NT2/D1 (cell line): ENCODE measurements at regions not wholly inside any gene's neighbourhood (a gene's known extent, or its start where the extent isn't known, plus 50 kb on each side); places are given as distances from the start of the nearest gene placed in this dataset.

Experiments used
- DNase-seq: peaks from one replicate; pipeline ENCODE4 v3.0.0-alpha.2; 2011; ENCODE audit warnings: low read depth, low spot score
- H3K27me3 ChIP-seq: 2 replicates; pipeline ENCODE4 v1.6.0; 2011; ENCODE audit warnings: mild to moderate bottlenecking; ENCODE audit not compliant: insufficient read length, insufficient read depth
- H3K36me3 ChIP-seq: 2 replicates; pipeline ENCODE4 v1.6.1; 2011; ENCODE audit warnings: mild to moderate bottlenecking, low read length, mixed read lengths; ENCODE audit not compliant: insufficient read depth, insufficient read length
- H3K4me1 ChIP-seq: 2 replicates; pipeline ENCODE4 v1.5.1; 2011; ENCODE audit not compliant: insufficient read depth, insufficient read length
- H3K4me3 ChIP-seq: 2 replicates; pipeline ENCODE4 v1.5.1; 2011; ENCODE audit warnings: low read depth; ENCODE audit not compliant: insufficient read length
- H3K9ac ChIP-seq: 2 replicates; pipeline ENCODE4 v1.6.0; 2011; ENCODE audit warnings: low read depth; ENCODE audit not compliant: insufficient read length
- H3K9me3 ChIP-seq: 2 replicates; pipeline ENCODE4 v1.5.1; 2011; ENCODE audit warnings: mild to moderate bottlenecking, low read length; ENCODE audit not compliant: insufficient read depth
- SUZ12 ChIP-seq: IDR thresholded peaks from 2 replicates; pipeline ENCODE4 v1.6.1; 2011; ENCODE audit not compliant: insufficient read length, insufficient read depth; ENCODE audit errors: extremely low read depth
- YY1 ChIP-seq: IDR thresholded peaks from 2 replicates; pipeline ENCODE4 v1.6.1; 2011; ENCODE audit not compliant: insufficient read length, insufficient read depth
- ZNF274 ChIP-seq: IDR thresholded peaks from 2 replicates; pipeline ENCODE4 v1.6.1; 2011; ENCODE audit warnings: mild to moderate bottlenecking, low read depth, low read length

- DNase-seq, result no peak
- H3K27me3 ChIP-seq, result no peaks in the 10 kb centered on the region
- H3K9ac ChIP-seq, result no peak overlapping the region
- no peaks in the 10 kb centered on the region for H3K36me3 ChIP-seq
- TF ChIP-seq ZNF274 (no peak), YY1 (no peak), SUZ12 (no peak)
- no peak overlapping the region for H3K4me3 ChIP-seq
- no peaks in the 10 kb centered on the region for H3K9me3 ChIP-seq
- no peaks in the 10 kb centered on the region for H3K4me1 ChIP-seq
These were observed 98.1 kb upstream of the TUT7 start for GRCh38 chr9:86452201-86452828.

- no peaks in the 10 kb centered on the region for H3K27me3 ChIP-seq
- H3K9me3 ChIP-seq, result no peaks in the 10 kb centered on the region
- no peak overlapping the region for H3K9ac ChIP-seq
- H3K36me3 ChIP-seq, result no peaks in the 10 kb centered on the region
- no peak for DNase-seq
- no peaks in the 10 kb centered on the region for H3K4me1 ChIP-seq
- H3K4me3 ChIP-seq, result no peak overlapping the region
- TF ChIP-seq SUZ12 (no peak), ZNF274 (no peak), YY1 (no peak)
These were observed 95.0 kb upstream of the TUT7 start for GRCh38 chr9:86449246-86449645.

GRCh38 chr9:86445671-86446070 is 91.5 kb upstream of the TUT7 start:
- no peak overlapping the region for H3K4me3 ChIP-seq
- H3K9me3 ChIP-seq, result no peaks in the 10 kb centered on the region
- no peak for DNase-seq
- TF ChIP-seq YY1 (no peak), SUZ12 (no peak), ZNF274 (no peak)
- H3K4me1 ChIP-seq, result no peaks in the 10 kb centered on the region
- no peaks in the 10 kb centered on the region for H3K27me3 ChIP-seq
- H3K36me3 ChIP-seq, result no peaks in the 10 kb centered on the region
- no peak overlapping the region for H3K9ac ChIP-seq

GRCh38 chr9:86443992-86444391 is 89.8 kb upstream of the TUT7 start:
- H3K27me3 ChIP-seq, result no peaks in the 10 kb centered on the region
- no peak overlapping the region for H3K4me3 ChIP-seq
- no peaks in the 10 kb centered on the region for H3K4me1 ChIP-seq
- no peak overlapping the region for H3K9ac ChIP-seq
- TF ChIP-seq YY1 (no peak), ZNF274 (no peak), SUZ12 (no peak)
- DNase-seq, result no peak
- H3K36me3 ChIP-seq, result no peaks in the 10 kb centered on the region
- no peaks in the 10 kb centered on the region for H3K9me3 ChIP-seq

GRCh38 chr9:86434039-86434726 is 80.0 kb upstream of the TUT7 start:
- Histone ChIP-seq H3K9me3 (peaks cover 11% of the 10 kb centered on the region; the same call in 1 of the 2 replicates), H3K4me3 (no peak overlapping the region), H3K9ac (no peak overlapping the region), H3K36me3 (no peaks in the 10 kb centered on the region), H3K27me3 (no peaks in the 10 kb centered on the region), H3K4me1 (no peaks in the 10 kb centered on the region)
- DNase-seq, result peak; percentile 43
- TF ChIP-seq SUZ12 (no peak), ZNF274 (no peak), YY1 (no peak)

- no peak for DNase-seq
- H3K4me3 ChIP-seq, result no peak overlapping the region
- H3K9ac ChIP-seq, result no peak overlapping the region
- no peaks in the 10 kb centered on the region for H3K27me3 ChIP-seq
- no peaks in the 10 kb centered on the region for H3K4me1 ChIP-seq
- H3K36me3 ChIP-seq, result no peaks in the 10 kb centered on the region
- TF ChIP-seq SUZ12, result no peak
- TF ChIP-seq YY1, result no peak
- no peak for TF ChIP-seq ZNF274
- H3K9me3 ChIP-seq, result no peaks in the 10 kb centered on the region
These were observed 70.2 kb upstream of the TUT7 start for GRCh38 chr9:86424251-86424891.

- DNase-seq, result no peak
- no peak overlapping the region for H3K9ac ChIP-seq
- H3K4me1 ChIP-seq, result no peaks in the 10 kb centered on the region
- no peaks in the 10 kb centered on the region for H3K27me3 ChIP-seq
- H3K4me3 ChIP-seq, result no peak overlapping the region
- TF ChIP-seq ZNF274 (no peak), SUZ12 (no peak), YY1 (no peak)
- no peaks in the 10 kb centered on the region for H3K36me3 ChIP-seq
- no peaks in the 10 kb centered on the region for H3K9me3 ChIP-seq
These were observed 60.0 kb upstream of the TUT7 start for GRCh38 chr9:86413971-86414880.
